HepG2 (cell line): ENCODE measurements at regions not wholly inside any gene's neighbourhood (a gene's known extent, or its start where the extent isn't known, plus 50 kb on each side); places are given as distances from the start of the nearest gene placed in this dataset.

Source experiments
- ATAC-seq: fragments of 200-7000 bp; cut with Tn5 transposase; 3 replicates; pipeline ENCODE4 v1.9.1; 2020; ENCODE audit warnings: mild to moderate bottlenecking, moderate library complexity
- BruUV-seq: library from RNA; stranded (reverse); fragments of 400-500 nt; replicated peaks from 2 replicates; lab custom pipeline; 2021; lab: Mats Ljungman, UMichigan
- CTCF ChIA-PET: fragments of 300-600 bp; formaldehyde crosslinking; extraction: SDS; loops from one replicate; lab custom pipeline; 2021; ENCODE audit warnings: low total read pairs, inconsistent platforms, low intra/inter-chr PET ratio; lab: Yijun Ruan, JAX
- POLR2A ChIA-PET: fragments of 350-600 bp; sonication (Branson Sonifier 250); formaldehyde crosslinking; loops from one replicate; lab custom pipeline; 2020; ENCODE audit warnings: antibody characterized with exemption, inconsistent platforms; lab: Yijun Ruan, JAX
- DNase-seq: peaks from one replicate; pipeline ENCODE4 v3.0.0-alpha.2; 2015; ENCODE audit warnings: low spot score
- FAIRE-seq: peaks from 3 replicates; lab custom pipeline; 2011; peaks lifted over from hg19 to GRCh38; lab: Jason Lieb, UNC
- H2AFZ ChIP-seq: one replicate; pipeline ENCODE4 v1.6.1; 2011; ENCODE audit warnings: low read length, inconsistent platforms
- H3K27ac ChIP-seq: fragments of 300-600 bp; 3 replicates; pipeline ENCODE4 v1.8.0; 2011; ENCODE audit warnings: mixed run types, mild to moderate bottlenecking, mixed read lengths, low read length, inconsistent platforms; ENCODE audit not compliant: insufficient read depth; ENCODE audit errors: extremely low read length
- H3K27me3 ChIP-seq, 2 experiments: fragments of 200-600 bp in 1 of 2; 2 replicates in 1 of 2; 3 replicates in 1 of 2; pipeline versions ENCODE4 v1.6.0 to v1.8.0; 2011; ENCODE audit warnings: low read length in 2 of 2, mild to moderate bottlenecking in 2 of 2, moderate library complexity in 2 of 2, inconsistent platforms in 1 of 2; ENCODE audit not compliant: insufficient read depth in 2 of 2, control insufficient read depth in 1 of 2
- H3K36me3 ChIP-seq, 2 experiments: fragments of 200-600 bp in 1 of 2; replicated peaks in 1 of 2; 2 replicates in 1 of 2; 3 replicates in 1 of 2; pipeline versions ENCODE4 v1.5.1 to v1.8.0; 2011; ENCODE audit warnings: low read length in 2 of 2, inconsistent platforms in 1 of 2; ENCODE audit not compliant: insufficient read depth in 2 of 2, control insufficient read depth in 1 of 2
- H3K4me1 ChIP-seq: 2 replicates; pipeline ENCODE4 v1.5.1; 2012; ENCODE audit warnings: low read length, inconsistent platforms; ENCODE audit not compliant: insufficient read depth
- H3K4me2 ChIP-seq: 2 replicates; pipeline ENCODE4 v1.6.0; 2011; ENCODE audit warnings: low read depth, low read length, inconsistent platforms
- H3K4me3 ChIP-seq, 3 experiments: fragments of 200-600 bp in 1 of 3; sonication (generic), shearing (Covaris generic) in 1 of 3; replicated peaks in 1 of 3; 2 replicates each; pipeline ENCODE4 v1.5.1; 2011 to 2016; ENCODE audit warnings: low read length in 3 of 3, inconsistent platforms in 2 of 3, low read depth in 2 of 3, mild to moderate bottlenecking in 2 of 3, control low read depth in 1 of 3, mixed read lengths in 1 of 3; ENCODE audit not compliant: insufficient read depth in 1 of 3
- H3K79me2 ChIP-seq: one replicate; pipeline ENCODE4 v1.6.1; 2011; ENCODE audit warnings: low read length, inconsistent platforms; ENCODE audit not compliant: insufficient read depth
- H3K9ac ChIP-seq: 2 replicates; pipeline ENCODE4 v1.6.0; 2011; ENCODE audit warnings: mild to moderate bottlenecking, low read depth, low read length, inconsistent platforms; ENCODE audit not compliant: insufficient read depth
- H3K9me3 ChIP-seq: 2 replicates; pipeline ENCODE4 v1.5.1; 2012; ENCODE audit warnings: mild to moderate bottlenecking, low read length
- H4K20me1 ChIP-seq: 2 replicates; pipeline ENCODE4 v1.6.0; 2011; ENCODE audit warnings: inconsistent platforms, mild to moderate bottlenecking, low read length, moderate library complexity; ENCODE audit not compliant: insufficient read depth
- DNMT3B ChIP-seq: conservative IDR thresholded peaks from 2 replicates; pipeline ENCODE4 v1.6.1; 2016; ENCODE audit warnings: missing biosample characterization, control low read depth
- FOXJ3 ChIP-seq: sonication (generic); formaldehyde crosslinking; IDR thresholded peaks from 2 replicates; pipeline ENCODE4 v1.4.0; 2020; ENCODE audit warnings: missing genetic modification reagents, mild to moderate bottlenecking, borderline replicate concordance
- GTF3A ChIP-seq: sonication (generic); formaldehyde crosslinking; conservative IDR thresholded peaks from 2 replicates; pipeline ENCODE4 v1.4.0; 2020; ENCODE audit warnings: mild to moderate bottlenecking, missing genetic modification reagents
- HOXA5 ChIP-seq: sonication (generic); formaldehyde crosslinking; IDR thresholded peaks from 2 replicates; pipeline ENCODE4 v1.4.0; 2020; ENCODE audit warnings: missing genetic modification reagents
- KDM4B ChIP-seq: sonication (generic); formaldehyde crosslinking; IDR thresholded peaks from 2 replicates; pipeline ENCODE4 v1.4.0; 2020; ENCODE audit warnings: missing genetic modification reagents
- PHB2 ChIP-seq: fragments of 450-650 bp; IDR thresholded peaks from 2 replicates; pipeline ENCODE4 v1.6.1; 2018; ENCODE audit not compliant: partially characterized antibody
- ZNF513 ChIP-seq: sonication (generic); formaldehyde crosslinking; conservative IDR thresholded peaks from 2 replicates; pipeline ENCODE4 v1.5.0; 2020; ENCODE audit warnings: missing genetic modification reagents
- ZSCAN9 ChIP-seq: IDR thresholded peaks from 2 replicates; pipeline ENCODE4 v1.6.1; 2016; ENCODE audit warnings: borderline replicate concordance
- WGBS: methylation state at CpG from one replicate; pipeline ENCODE4 v1.1.6; 2017; ENCODE audit warnings: low lambda C conversion rate; 5-methylcytosine and 5-hydroxymethylcytosine counted together
- in situ Hi-C: cut with HindIII; loops from 2 replicates; pipeline ENCODE4 v1.10.0; 2017; ENCODE audit warnings: low pct_unique_long_range_greater_than_20kb; ENCODE audit not compliant: extremely low pct_ligation_motif_present
- intact Hi-C: fragments of 100-400 bp; cut with micrococcal nuclease; formaldehyde crosslinking; loops from one replicate; pipeline ENCODE4 v1.10.0; 2022; ENCODE audit not compliant: unreplicated experiment
- TF ChIP-seq, protein P1 (sequence below): fragments of 450-650 bp; IDR thresholded peaks from 2 replicates; pipeline ENCODE4 v1.6.1; 2016
- TF ChIP-seq, protein P2 (sequence below): sonication (generic); formaldehyde crosslinking; IDR thresholded peaks from 2 replicates; pipeline ENCODE4 v1.4.0; 2020; ENCODE audit warnings: missing genetic modification reagents, borderline replicate concordance

GRCh38 chr1:17915511-17916197, 160.5 kb downstream of the ACTL8 start:
- ATAC-seq (no peak), FAIRE-seq (no peak), DNase-seq (no peak)
- intact Hi-C loops (no loop called here), in situ Hi-C loops (no loop called here)
- Histone ChIP-seq H3K9me3 (no peaks in the 10 kb centered on the region), H2AFZ (no peak overlapping the region), H3K4me3 (no peak overlapping the region), H4K20me1 (peaks cover 3% of the 10 kb centered on the region; the same call in 1 of the 2 replicates), H3K9ac (no peak overlapping the region), H3K4me2 (no peak overlapping the region), H3K27ac (no peak overlapping the region), H3K4me1 (no peaks in the 10 kb centered on the region), H3K36me3 (no peaks in the 10 kb centered on the region), H3K79me2 (no peaks in the 10 kb centered on the region), H3K27me3 (peaks cover 0 to 6% of the 10 kb centered on the region in 2 experiments; a peak in 2 of 5 replicates)
- no TSS peak for BruUV-seq
- WGBS = 4% methylated on average over 7 of the region's 7 CpGs
- ChIA-PET CTCF (no interaction called here), POLR2A (no interaction called here)
- TF ChIP-seq, protein P1, sequence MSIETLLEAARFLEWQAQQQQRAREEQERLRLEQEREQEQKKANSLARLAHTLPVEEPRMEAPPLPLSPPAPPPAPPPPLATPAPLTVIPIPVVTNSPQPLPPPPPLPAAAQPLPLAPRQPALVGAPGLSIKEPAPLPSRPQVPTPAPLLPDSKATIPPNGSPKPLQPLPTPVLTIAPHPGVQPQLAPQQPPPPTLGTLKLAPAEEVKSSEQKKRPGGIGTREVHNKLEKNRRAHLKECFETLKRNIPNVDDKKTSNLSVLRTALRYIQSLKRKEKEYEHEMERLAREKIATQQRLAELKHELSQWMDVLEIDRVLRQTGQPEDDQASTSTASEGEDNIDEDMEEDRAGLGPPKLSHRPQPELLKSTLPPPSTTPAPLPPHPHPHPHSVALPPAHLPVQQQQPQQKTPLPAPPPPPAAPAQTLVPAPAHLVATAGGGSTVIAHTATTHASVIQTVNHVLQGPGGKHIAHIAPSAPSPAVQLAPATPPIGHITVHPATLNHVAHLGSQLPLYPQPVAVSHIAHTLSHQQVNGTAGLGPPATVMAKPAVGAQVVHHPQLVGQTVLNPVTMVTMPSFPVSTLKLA = peak; percentile 91
- no peak for TF ChIP-seq DNMT3B

GRCh38 chr1:17916702-17917101, 161.6 kb downstream of the ACTL8 start:
- ATAC-seq = no peak
- no TSS peak for BruUV-seq
- Histone ChIP-seq H3K4me2 (no peak overlapping the region), H3K36me3 (no peaks in the 10 kb centered on the region), H3K9me3 (no peaks in the 10 kb centered on the region), H2AFZ (no peak overlapping the region), H3K4me1 (no peaks in the 10 kb centered on the region), H3K27ac (no peak overlapping the region), H3K79me2 (no peaks in the 10 kb centered on the region), H3K27me3 (peaks cover 0 to 6% of the 10 kb centered on the region in 2 experiments; a peak in 2 of 5 replicates), H3K9ac (no peak overlapping the region), H3K4me3 (no peak overlapping the region), H4K20me1 (peaks cover 3% of the 10 kb centered on the region; the same call in 1 of the 2 replicates)
- CTCF ChIA-PET = no interaction called here
- FAIRE-seq = no peak
- in situ Hi-C loops (no loop called here), intact Hi-C loops (no loop called here)
- WGBS = no CpG with 5 or more reads among the region's 3 CpGs
- POLR2A ChIA-PET = no interaction called here
- no peak for DNase-seq
- no peak for TF ChIP-seq HOXA5
- no peak for TF ChIP-seq PHB2
- no peak for TF ChIP-seq FOXJ3
- TF ChIP-seq, protein P2, sequence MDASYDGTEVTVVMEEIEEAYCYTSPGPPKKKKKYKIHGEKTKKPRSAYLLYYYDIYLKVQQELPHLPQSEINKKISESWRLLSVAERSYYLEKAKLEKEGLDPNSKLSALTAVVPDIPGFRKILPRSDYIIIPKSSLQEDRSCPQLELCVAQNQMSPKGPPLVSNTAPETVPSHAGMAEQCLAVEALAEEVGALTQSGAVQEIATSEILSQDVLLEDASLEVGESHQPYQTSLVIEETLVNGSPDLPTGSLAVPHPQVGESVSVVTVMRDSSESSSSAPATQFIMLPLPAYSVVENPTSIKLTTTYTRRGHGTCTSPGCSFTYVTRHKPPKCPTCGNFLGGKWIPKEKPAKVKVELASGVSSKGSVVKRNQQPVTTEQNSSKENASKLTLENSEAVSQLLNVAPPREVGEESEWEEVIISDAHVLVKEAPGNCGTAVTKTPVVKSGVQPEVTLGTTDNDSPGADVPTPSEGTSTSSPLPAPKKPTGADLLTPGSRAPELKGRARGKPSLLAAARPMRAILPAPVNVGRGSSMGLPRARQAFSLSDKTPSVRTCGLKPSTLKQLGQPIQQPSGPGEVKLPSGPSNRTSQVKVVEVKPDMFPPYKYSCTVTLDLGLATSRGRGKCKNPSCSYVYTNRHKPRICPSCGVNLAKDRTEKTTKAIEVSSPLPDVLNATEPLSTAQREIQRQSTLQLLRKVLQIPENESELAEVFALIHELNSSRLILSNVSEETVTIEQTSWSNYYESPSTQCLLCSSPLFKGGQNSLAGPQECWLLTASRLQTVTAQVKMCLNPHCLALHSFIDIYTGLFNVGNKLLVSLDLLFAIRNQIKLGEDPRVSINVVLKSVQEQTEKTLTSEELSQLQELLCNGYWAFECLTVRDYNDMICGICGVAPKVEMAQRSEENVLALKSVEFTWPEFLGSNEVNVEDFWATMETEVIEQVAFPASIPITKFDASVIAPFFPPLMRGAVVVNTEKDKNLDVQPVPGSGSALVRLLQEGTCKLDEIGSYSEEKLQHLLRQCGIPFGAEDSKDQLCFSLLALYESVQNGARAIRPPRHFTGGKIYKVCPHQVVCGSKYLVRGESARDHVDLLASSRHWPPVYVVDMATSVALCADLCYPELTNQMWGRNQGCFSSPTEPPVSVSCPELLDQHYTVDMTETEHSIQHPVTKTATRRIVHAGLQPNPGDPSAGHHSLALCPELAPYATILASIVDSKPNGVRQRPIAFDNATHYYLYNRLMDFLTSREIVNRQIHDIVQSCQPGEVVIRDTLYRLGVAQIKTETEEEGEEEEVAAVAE = no peak
- no peak for TF ChIP-seq GTF3A (CRISPR knock-in tag)
- TF ChIP-seq ZNF513 (CRISPR knock-in tag) = no peak
- no peak for TF ChIP-seq ZSCAN9 (CRISPR knock-in tag)
- TF ChIP-seq KDM4B (CRISPR knock-in tag) = no peak
